Kidney epithelial cell (primary cell): ENCODE measurements at regions not wholly inside any gene's neighbourhood (a gene's known extent, or its start where the extent isn't known, plus 50 kb on each side); places are given as distances from the start of the nearest gene placed in this dataset.

Experiments
- DNase-seq: peaks from one replicate; pipeline ENCODE4 v3.0.0-alpha.2; 2010; ENCODE audit warnings: low read depth
- H3K27me3 ChIP-seq: 2 replicates; pipeline ENCODE4 v1.6.0; 2011; ENCODE audit warnings: low read length; ENCODE audit not compliant: control insufficient read depth, insufficient read depth
- H3K36me3 ChIP-seq: 2 replicates; pipeline ENCODE4 v1.5.1; 2011; ENCODE audit warnings: low read length; ENCODE audit not compliant: control insufficient read depth, insufficient read depth
- H3K4me3 ChIP-seq: 2 replicates; pipeline ENCODE4 v1.5.1; 2011; ENCODE audit warnings: low read depth, mild to moderate bottlenecking, control low read depth, low read length
- CTCF ChIP-seq: IDR thresholded peaks from 2 replicates; pipeline ENCODE4 v1.5.1; 2011; ENCODE audit warnings: mild to moderate bottlenecking, moderate library complexity, low read length, control low read depth, inconsistent platforms; ENCODE audit not compliant: insufficient read depth, poor library complexity, severe bottlenecking

DNA sequence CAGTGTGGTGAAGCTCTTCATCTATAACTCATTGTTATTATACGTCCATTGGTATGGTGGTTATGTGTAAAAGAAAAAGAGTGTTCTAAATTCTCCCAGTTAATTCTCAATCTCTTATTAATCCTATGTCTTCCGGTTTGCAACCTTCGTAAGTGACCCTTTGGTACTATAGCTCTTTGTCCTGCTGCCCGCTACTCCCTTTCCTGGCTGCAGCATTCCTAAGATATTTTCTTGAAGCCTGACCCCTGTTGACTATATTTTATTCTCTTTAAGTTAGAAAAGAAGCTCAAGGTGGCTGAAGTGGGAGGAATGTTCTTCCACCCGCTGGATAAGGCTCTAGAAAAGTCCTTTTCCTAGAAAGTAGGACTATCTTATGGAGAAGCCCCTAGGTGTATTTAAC is 684.8 kb downstream of the SOCS6 start:
- no peaks in the 10 kb centered on the region for H3K27me3 ChIP-seq
- H3K4me3 ChIP-seq, result no peak overlapping the region
- no peaks in the 10 kb centered on the region for H3K36me3 ChIP-seq
- no peak for DNase-seq
- TF ChIP-seq CTCF, result no peak

DNA sequence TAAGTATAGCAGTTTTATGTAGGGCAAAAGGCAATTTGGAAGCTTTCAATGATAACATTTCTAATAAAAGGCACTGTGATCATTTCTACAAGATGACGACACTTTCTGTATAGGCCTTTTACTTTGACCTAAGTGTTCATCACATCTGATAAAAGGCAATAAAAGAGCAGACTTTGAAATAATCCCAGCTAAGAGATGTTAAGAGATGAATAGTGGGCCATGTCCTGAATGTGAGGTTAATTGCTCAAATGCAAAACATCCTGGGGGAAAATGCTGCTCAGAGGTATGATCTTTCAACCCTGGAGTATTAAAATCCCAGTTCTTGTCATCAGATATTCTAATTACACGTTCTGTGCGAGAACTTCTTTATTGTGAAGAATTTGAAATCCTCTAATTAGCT is 677.6 kb downstream of the SOCS6 start:
- no peak for TF ChIP-seq CTCF
- no peaks in the 10 kb centered on the region for H3K27me3 ChIP-seq

GRCh38 chr18:70961939-70962338 is 673.1 kb downstream of the SOCS6 start:
- TF ChIP-seq CTCF, result no peak
- no peaks in the 10 kb centered on the region for H3K27me3 ChIP-seq
- no peak for DNase-seq
- no peaks in the 10 kb centered on the region for H3K36me3 ChIP-seq
- no peak overlapping the region for H3K4me3 ChIP-seq

More for the DNA sequence above, 677.6 kb downstream of the SOCS6 start:
- no peaks in the 10 kb centered on the region for H3K36me3 ChIP-seq
- no peak for DNase-seq
- H3K4me3 ChIP-seq, result no peak overlapping the region

DNA sequence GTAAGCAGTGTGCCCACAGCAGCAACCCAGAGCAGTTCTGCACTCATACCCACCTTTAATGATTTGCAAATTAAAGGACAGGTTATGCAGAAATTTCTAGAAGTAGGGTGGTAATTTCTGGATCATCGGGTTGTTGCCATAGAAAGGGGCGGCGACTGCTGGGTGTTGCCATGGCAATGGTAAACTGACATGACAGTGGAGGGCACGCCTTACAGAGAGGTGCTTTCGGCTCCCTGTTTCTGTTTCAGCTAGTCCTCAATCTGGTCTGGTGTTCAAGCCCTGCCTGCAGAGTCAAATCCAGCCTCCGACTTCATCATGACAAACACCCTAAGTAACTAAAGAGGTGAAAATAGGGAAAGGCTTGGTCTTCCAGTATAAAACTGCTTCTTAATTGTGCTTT is 667.7 kb downstream of the SOCS6 start:
- no peaks in the 10 kb centered on the region for H3K27me3 ChIP-seq
- H3K36me3 ChIP-seq, result no peaks in the 10 kb centered on the region
- no peak for TF ChIP-seq CTCF
- H3K4me3 ChIP-seq, result no peak overlapping the region
- no peak for DNase-seq

DNA sequence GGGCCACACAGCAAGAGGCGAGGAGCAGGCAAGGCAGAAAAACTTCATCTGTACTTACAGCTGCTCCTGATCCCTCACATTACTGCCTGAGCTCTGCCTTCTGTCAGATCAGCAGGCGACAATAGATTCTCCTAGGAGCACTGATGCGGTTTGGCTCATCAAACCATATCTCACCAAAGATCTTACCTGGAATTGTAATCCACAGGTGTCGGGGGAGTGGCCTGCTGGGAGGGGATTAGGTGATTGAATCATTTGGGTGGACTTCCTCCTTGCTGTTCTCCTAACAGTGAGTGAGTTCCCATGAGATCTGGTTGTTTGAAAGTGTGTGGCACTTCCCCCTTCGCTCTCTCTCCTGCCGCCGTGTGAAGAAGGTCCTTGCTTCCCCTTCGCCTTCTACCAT is 647.3 kb downstream of the SOCS6 start:
- no peaks in the 10 kb centered on the region for H3K36me3 ChIP-seq
- TF ChIP-seq CTCF, result no peak
- no peaks in the 10 kb centered on the region for H3K27me3 ChIP-seq
- no peak for DNase-seq
- H3K4me3 ChIP-seq, result no peak overlapping the region

- TF ChIP-seq CTCF, result peak; percentile 57
- Histone ChIP-seq H3K27me3 (no peaks in the 10 kb centered on the region), H3K4me3 (no peak overlapping the region), H3K36me3 (no peaks in the 10 kb centered on the region)
- peak; percentile 4 for DNase-seq
Measured at GRCh38 chr18:70931942-70932814, 643.3 kb downstream of the SOCS6 start.
